ENCODE measurements at regions not wholly inside any gene's neighbourhood (a gene's known extent, or its start where the extent isn't known, plus 50 kb on each side); places are given as distances from the start of the nearest gene placed in this dataset.

DNA sequence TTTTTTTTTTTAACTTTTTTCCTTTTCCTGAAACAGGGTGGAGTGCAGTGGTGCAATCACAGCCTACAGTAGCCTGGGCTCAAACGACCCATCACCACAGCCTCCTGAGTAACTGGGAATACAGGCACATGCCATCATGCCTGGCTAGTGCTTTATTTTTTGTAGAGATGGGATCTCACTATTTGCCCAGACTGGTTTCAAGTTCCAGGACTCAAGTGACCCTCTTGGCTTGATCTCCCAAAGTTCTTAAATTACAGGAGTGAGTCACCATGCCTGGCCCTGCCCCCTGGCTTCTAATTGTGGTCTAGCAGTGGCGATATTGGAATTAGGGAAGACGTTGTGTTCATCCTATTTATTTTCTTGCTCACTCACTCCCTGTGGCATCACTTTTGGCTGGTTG is 1138.4 kb downstream of the SI start:
- Histone ChIP-seq H3K56ac (ENCODE audit: insufficient read length, low read depth, low read length) (no peak overlapping the region), H2BK12ac (ENCODE audit: insufficient read length, low read depth, low read length) (no peak overlapping the region), H2BK15ac (ENCODE audit: low read depth, low read length) (no peak overlapping the region), H2BK120ac (ENCODE audit: low read depth, low read length, poor library complexity, severe bottlenecking) (no peak overlapping the region), H3K4ac (ENCODE audit: low read depth, low read length) (no peak overlapping the region), H3K27me3 (ENCODE audit: insufficient read depth, low read length) (no peaks in the 10 kb centered on the region), H3K9me3 (ENCODE audit: control insufficient read depth, low read depth, low read length) (no peaks in the 10 kb centered on the region), H3K27ac (ENCODE audit: insufficient read length, low read depth, low read length) (no peak overlapping the region), H3K9ac (ENCODE audit: extremely low read depth, insufficient read length, low read length) (no peak overlapping the region), H3K23ac (ENCODE audit: insufficient read length, low read depth, low read length) (no peak overlapping the region), H3K79me1 (ENCODE audit: insufficient read depth, low read depth, low read length, poor library complexity, severe bottlenecking) (no peaks in the 10 kb centered on the region), H4K20me1 (ENCODE audit: control insufficient read depth, insufficient read depth, insufficient read length) (no peaks in the 10 kb centered on the region), H2AFZ (ENCODE audit: low read length) (peak overlapping the region; percentile 48), H3K4me1 (ENCODE audit: insufficient read depth, low read length) (no peaks in the 10 kb centered on the region), H3T11ph (ENCODE audit: low read length) (no peak overlapping the region), H4K91ac (ENCODE audit: insufficient read length, low read depth, low read length) (no peak overlapping the region), H4K8ac (replicated peaks; ENCODE audit: insufficient read length, low read depth, low read length) (no peak overlapping the region), H3K4me2 (ENCODE audit: insufficient read depth, insufficient read length, low read length) (no peak overlapping the region), H3K23me2 (ENCODE audit: insufficient read length, low read depth, low read length, poor library complexity, severe bottlenecking) (no peaks in the 10 kb centered on the region), H3K79me2 (ENCODE audit: insufficient read depth, low read length) (no peaks in the 10 kb centered on the region), H2BK20ac (ENCODE audit: low read depth, low read length, poor library complexity, severe bottlenecking) (no peak overlapping the region), H2BK5ac (ENCODE audit: insufficient read length, low read length) (no peak overlapping the region), H3K14ac (ENCODE audit: insufficient read depth, low read length) (no peak overlapping the region), H2AK5ac (ENCODE audit: insufficient read length, low read length) (no peak overlapping the region), H4K5ac (ENCODE audit: insufficient read length, low read depth, low read length) (no peak overlapping the region), H3K18ac (ENCODE audit: insufficient read length, low read depth, low read length) (no peak overlapping the region)
- Mint-ChIP-seq H3K4me3 (no peak overlapping the region), H3K4me1 (peaks cover 0 to 7% of the 10 kb centered on the region in 2 experiments; a peak in 1 of 4 replicates), H3K27me3 (ENCODE audit: low read depth) (no peaks in the 10 kb centered on the region; the same call in 1 of the 2 replicates), H3K36me3 (ENCODE audit: insufficient read depth in 1 of 3, low read depth in 3 of 3) (peaks cover 6 to 29% (median 14%) of the 10 kb centered on the region in 3 experiments), H3K27ac (peak overlapping the region in 1 of 3 experiments; percentile 1; a peak in 1 of 7 replicates), H3K9me3 (peaks cover 14 to 16% of the 10 kb centered on the region in 2 experiments; a peak in 4 of 5 replicates)
- no CpG with 5 or more reads among the region's 3 CpGs for WGBS (ENCODE audit: extremely low coverage, insufficient read length, low lambda C conversion rate)
- TF ChIP-seq, protein P1, sequence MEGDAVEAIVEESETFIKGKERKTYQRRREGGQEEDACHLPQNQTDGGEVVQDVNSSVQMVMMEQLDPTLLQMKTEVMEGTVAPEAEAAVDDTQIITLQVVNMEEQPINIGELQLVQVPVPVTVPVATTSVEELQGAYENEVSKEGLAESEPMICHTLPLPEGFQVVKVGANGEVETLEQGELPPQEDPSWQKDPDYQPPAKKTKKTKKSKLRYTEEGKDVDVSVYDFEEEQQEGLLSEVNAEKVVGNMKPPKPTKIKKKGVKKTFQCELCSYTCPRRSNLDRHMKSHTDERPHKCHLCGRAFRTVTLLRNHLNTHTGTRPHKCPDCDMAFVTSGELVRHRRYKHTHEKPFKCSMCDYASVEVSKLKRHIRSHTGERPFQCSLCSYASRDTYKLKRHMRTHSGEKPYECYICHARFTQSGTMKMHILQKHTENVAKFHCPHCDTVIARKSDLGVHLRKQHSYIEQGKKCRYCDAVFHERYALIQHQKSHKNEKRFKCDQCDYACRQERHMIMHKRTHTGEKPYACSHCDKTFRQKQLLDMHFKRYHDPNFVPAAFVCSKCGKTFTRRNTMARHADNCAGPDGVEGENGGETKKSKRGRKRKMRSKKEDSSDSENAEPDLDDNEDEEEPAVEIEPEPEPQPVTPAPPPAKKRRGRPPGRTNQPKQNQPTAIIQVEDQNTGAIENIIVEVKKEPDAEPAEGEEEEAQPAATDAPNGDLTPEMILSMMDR (conservative IDR thresholded peaks at IDR 0.05) = peak; percentile 51; the same call in 2 of the 3 replicates
- peak; percentile 56 for DNase-seq
